Activated T-cell treated with anti-CD3 and anti-CD28 coated beads, Interleukin-2, amount 50 U/mL, for 72 hours (primary cell): ENCODE measurements at regions not wholly inside any gene's neighbourhood (a gene's known extent, or its start where the extent isn't known, plus 50 kb on each side); places are given as distances from the start of the nearest gene placed in this dataset.
"Not testable (repeated sequence)": the region's sequence is repeated elsewhere in the genome, so short reads cannot be mapped to it uniquely, and the experiment has no call there.

Experiments used
- ATAC-seq, 2 donors: fragments of 150-1000 bp; cut with Tn5 transposase; replicated peaks in 1 of 2; 2 replicates each; pipeline ENCODE4 v1.10.0; 2021; ENCODE audit warnings: moderate library complexity in 2 of 2, mild to moderate bottlenecking in 1 of 2
- DNase-seq, 2 donors: peaks; one replicate each; pipeline ENCODE4 v3.0.0; 2021 to 2022; ENCODE audit warnings: mixed read lengths in 1 of 2
- H3K27ac Mint-ChIP-seq: one replicate; pipeline ENCODE4 v1.8.0; 2022; ENCODE audit warnings: mild to moderate bottlenecking, moderate library complexity, mixed read lengths
- H3K27me3 Mint-ChIP-seq: one replicate; pipeline ENCODE4 v1.8.0; 2022; ENCODE audit warnings: low read depth, mixed read lengths
- H3K36me3 Mint-ChIP-seq, 2 donors: one replicate each; pipeline ENCODE4 v1.8.0; 2022; ENCODE audit warnings: mixed read lengths in 2 of 2, mild to moderate bottlenecking in 1 of 2; ENCODE audit not compliant: insufficient read depth in 2 of 2
- H3K4me1 Mint-ChIP-seq: one replicate; pipeline ENCODE4 v1.8.0; 2022; ENCODE audit warnings: low read depth, mixed read lengths
- H3K4me3 Mint-ChIP-seq, 2 donors: one replicate each; pipeline ENCODE4 v1.8.0; 2022; ENCODE audit warnings: mild to moderate bottlenecking in 2 of 2, mixed read lengths in 2 of 2, moderate library complexity in 2 of 2
- H3K9me3 Mint-ChIP-seq, 2 donors: one replicate each; pipeline ENCODE4 v1.8.0; 2022; ENCODE audit warnings: mixed read lengths in 2 of 2

- Mint-ChIP-seq H3K36me3 (peaks cover 5 to 9% of the 10 kb centered on the region in 2 donors), H3K4me1 (no peaks in the 10 kb centered on the region), H3K9me3 (peaks cover 17 to 20% of the 10 kb centered on the region in 2 donors), H3K4me3 (no peak overlapping the region), H3K27me3 (no peaks in the 10 kb centered on the region), H3K27ac (no peak overlapping the region)
- ATAC-seq (no peak), DNase-seq (no peak)
These were observed 316.3 kb upstream of the MEF2C start for GRCh38 chr5:89199306-89199705.

- no peaks in the 10 kb centered on the region for H3K36me3 Mint-ChIP-seq
- ATAC-seq (no peak), DNase-seq (no peak)
- H3K27me3 Mint-ChIP-seq, result no peaks in the 10 kb centered on the region
- H3K4me1 Mint-ChIP-seq, result no peaks in the 10 kb centered on the region
- H3K27ac Mint-ChIP-seq, result no peak overlapping the region
- H3K9me3 Mint-ChIP-seq, result peaks cover 3 to 4% of the 10 kb centered on the region in 2 donors
- H3K4me3 Mint-ChIP-seq, result no peak overlapping the region
These were observed 308.4 kb upstream of the MEF2C start for GRCh38 chr5:89191374-89191773.

- no peaks in the 10 kb centered on the region for H3K27me3 Mint-ChIP-seq
- no peak for DNase-seq
- H3K4me3 Mint-ChIP-seq, result no peak overlapping the region
- H3K27ac Mint-ChIP-seq, result no peak overlapping the region
- H3K9me3 Mint-ChIP-seq, result peaks cover 3 to 4% of the 10 kb centered on the region in 2 donors
- H3K4me1 Mint-ChIP-seq, result no peaks in the 10 kb centered on the region
- H3K36me3 Mint-ChIP-seq, result no peaks in the 10 kb centered on the region
- no peak for ATAC-seq
These were observed 307.7 kb upstream of the MEF2C start for GRCh38 chr5:89190515-89191265.

GRCh38 chr5:89187883-89188465 lies 305.0 kb upstream of the MEF2C start:
- Mint-ChIP-seq H3K4me1 (no peaks in the 10 kb centered on the region), H3K27ac (no peak overlapping the region), H3K36me3 (no peaks in the 10 kb centered on the region), H3K27me3 (no peaks in the 10 kb centered on the region), H3K9me3 (peaks cover 2 to 3% of the 10 kb centered on the region in 2 donors), H3K4me3 (no peak overlapping the region)
- ATAC-seq (no peak), DNase-seq (no peak)

DNA sequence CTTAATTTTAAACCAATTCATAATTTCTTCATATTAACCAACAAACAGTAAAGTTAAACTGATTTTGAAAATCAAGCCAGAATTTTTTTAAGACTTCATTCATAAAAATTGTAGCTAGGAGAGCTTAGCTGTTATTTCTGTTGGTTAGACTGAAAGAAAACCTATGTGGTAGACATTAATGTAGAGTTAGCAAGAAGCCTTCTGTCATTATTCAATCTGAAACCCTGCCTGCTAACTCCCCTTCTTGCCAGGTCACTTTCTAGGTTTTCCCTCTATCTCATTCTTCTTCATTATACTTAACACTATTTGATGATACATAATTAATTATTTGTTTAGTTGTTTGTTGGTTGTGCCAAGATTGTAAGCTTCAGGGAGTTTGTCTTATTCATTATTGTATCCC lies 304.3 kb upstream of the MEF2C start:
- H3K27ac Mint-ChIP-seq, result no peak overlapping the region
- H3K4me3 Mint-ChIP-seq, result no peak overlapping the region
- H3K9me3 Mint-ChIP-seq, result peaks cover 2 to 3% of the 10 kb centered on the region in 2 donors
- no peak for DNase-seq
- no peak for ATAC-seq
- no peaks in the 10 kb centered on the region for H3K36me3 Mint-ChIP-seq
- no peaks in the 10 kb centered on the region for H3K27me3 Mint-ChIP-seq
- no peaks in the 10 kb centered on the region for H3K4me1 Mint-ChIP-seq

GRCh38 chr5:89181546-89181945 lies 298.6 kb upstream of the MEF2C start:
- ATAC-seq (no peak), DNase-seq (no peak)
- no peak overlapping the region for H3K27ac Mint-ChIP-seq
- no peaks in the 10 kb centered on the region for H3K36me3 Mint-ChIP-seq
- no peaks in the 10 kb centered on the region for H3K4me1 Mint-ChIP-seq
- no peak overlapping the region for H3K4me3 Mint-ChIP-seq
- peaks cover 2% of the 10 kb centered on the region in 2 donors for H3K9me3 Mint-ChIP-seq
- H3K27me3 Mint-ChIP-seq, result no peaks in the 10 kb centered on the region

DNA sequence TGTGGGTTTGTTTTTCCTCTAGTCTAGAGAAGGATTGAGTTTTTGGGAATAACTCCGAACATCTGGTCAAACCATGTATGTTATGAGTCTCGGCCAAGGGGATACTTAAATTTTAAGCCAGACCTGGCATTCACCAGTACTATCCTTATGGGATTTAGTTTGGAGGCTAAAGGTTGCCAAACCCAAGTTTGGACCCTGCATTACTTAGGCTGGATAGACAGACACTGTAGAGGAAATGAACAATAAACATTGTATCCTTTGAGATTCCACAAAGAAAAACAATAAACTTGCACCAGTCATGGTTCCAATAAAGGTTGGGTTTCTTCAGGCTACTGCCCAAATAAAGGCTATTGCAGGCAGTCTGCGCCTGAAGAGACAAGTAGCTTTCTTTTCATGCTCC lies 296.7 kb upstream of the MEF2C start:
- no peaks in the 10 kb centered on the region for H3K36me3 Mint-ChIP-seq
- H3K27ac Mint-ChIP-seq, result no peak overlapping the region
- H3K9me3 Mint-ChIP-seq, result peaks cover 2% of the 10 kb centered on the region in 2 donors
- DNase-seq, result no peak
- H3K4me1 Mint-ChIP-seq, result no peaks in the 10 kb centered on the region
- no peak for ATAC-seq
- H3K27me3 Mint-ChIP-seq, result no peaks in the 10 kb centered on the region
- no peak overlapping the region for H3K4me3 Mint-ChIP-seq

DNA sequence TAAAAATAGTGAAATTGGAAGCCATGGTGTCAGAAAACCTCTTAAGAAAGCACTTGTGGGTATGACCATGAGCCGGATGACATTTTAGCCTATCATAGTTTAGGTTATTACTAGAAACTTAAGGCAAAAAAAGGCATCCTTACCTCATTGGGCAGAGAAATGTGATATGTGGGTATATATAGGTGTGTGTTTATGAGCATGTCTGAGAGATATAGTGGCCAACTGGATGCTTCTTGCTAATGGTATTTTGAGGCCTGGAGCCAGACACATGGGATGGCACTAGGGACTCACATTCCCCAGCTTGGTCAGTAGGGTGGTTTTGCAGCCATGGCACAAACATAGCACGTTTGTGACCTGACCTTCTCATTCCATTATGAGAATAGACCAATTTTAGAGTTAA lies 295.6 kb upstream of the MEF2C start:
- H3K27ac Mint-ChIP-seq, result no peak overlapping the region

GRCh38 chr5:89173528-89173927 lies 290.5 kb upstream of the MEF2C start:
- no peak overlapping the region for H3K27ac Mint-ChIP-seq
- H3K36me3 Mint-ChIP-seq, result no peaks in the 10 kb centered on the region
- H3K9me3 Mint-ChIP-seq, result peaks cover 0 to 2% of the 10 kb centered on the region in 2 donors
- no peaks in the 10 kb centered on the region for H3K4me1 Mint-ChIP-seq
- H3K27me3 Mint-ChIP-seq, result no peaks in the 10 kb centered on the region
- no peak overlapping the region for H3K4me3 Mint-ChIP-seq
- ATAC-seq, result no peak
- DNase-seq, result no peak

More for the DNA sequence above, 295.6 kb upstream of the MEF2C start:
- no peak for DNase-seq
- H3K27me3 Mint-ChIP-seq, result no peaks in the 10 kb centered on the region
- H3K4me1 Mint-ChIP-seq, result no peaks in the 10 kb centered on the region
- H3K9me3 Mint-ChIP-seq, result no peaks in the 10 kb centered on the region
- no peak overlapping the region for H3K4me3 Mint-ChIP-seq
- ATAC-seq, result no peak
- H3K36me3 Mint-ChIP-seq, result no peaks in the 10 kb centered on the region

- Mint-ChIP-seq H3K4me3 (no peak overlapping the region), H3K4me1 (no peaks in the 10 kb centered on the region), H3K27ac (no peak overlapping the region), H3K36me3 (no peaks in the 10 kb centered on the region), H3K9me3 (peaks cover 3 to 5% of the 10 kb centered on the region in 2 donors), H3K27me3 (no peaks in the 10 kb centered on the region)
- ATAC-seq (no peak), DNase-seq (no peak)
These were observed 285.8 kb upstream of the MEF2C start for GRCh38 chr5:89168766-89169165.

DNA sequence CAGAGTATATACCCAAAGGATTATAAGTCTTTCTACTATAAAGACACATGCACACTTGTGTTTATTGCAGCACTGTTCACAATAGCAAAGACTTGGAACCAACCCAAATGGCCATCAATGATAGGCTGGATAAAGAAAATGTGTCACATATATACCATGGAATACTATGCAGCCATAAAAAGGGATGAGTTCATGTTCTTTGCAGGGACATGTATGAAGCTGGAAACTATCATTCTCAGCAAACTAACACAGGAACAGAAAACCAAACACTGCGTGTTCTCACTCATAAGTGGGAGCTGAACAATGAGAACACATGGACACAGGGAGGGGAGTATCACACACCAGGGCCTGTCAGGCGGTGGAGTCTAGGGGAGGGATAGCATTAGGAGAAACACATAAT lies 281.7 kb upstream of the MEF2C start:
- H3K27ac Mint-ChIP-seq, DNase-seq, H3K4me3 Mint-ChIP-seq, H3K4me1 Mint-ChIP-seq, H3K27me3 Mint-ChIP-seq, ATAC-seq, H3K36me3 Mint-ChIP-seq: not testable (repeated sequence)
- H3K9me3 Mint-ChIP-seq, result peaks cover 9 to 13% of the 10 kb centered on the region in 2 donors

DNA sequence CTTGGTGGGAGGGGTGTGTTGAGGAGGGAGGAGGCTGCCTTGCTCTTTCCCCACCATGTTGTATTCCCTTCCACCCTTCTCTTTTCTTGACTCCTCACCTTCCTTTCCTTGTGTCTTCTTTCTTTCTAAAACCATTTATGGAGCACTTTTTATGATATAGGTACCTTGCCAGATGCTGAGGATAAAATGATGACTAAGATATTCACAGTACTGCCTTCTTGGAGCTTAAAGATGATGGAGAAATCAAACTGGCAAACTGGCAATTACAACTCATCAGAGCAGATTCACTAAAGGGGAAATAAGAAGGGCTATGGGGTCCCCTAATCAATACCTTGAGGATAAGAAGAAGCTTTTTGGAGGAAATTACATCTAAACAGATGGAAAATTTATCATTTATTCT lies 273.2 kb upstream of the MEF2C start:
- no peak for ATAC-seq
- H3K36me3 Mint-ChIP-seq, result no peaks in the 10 kb centered on the region
- H3K4me3 Mint-ChIP-seq, result no peak overlapping the region
- peaks cover 2 to 6% of the 10 kb centered on the region in 2 donors for H3K9me3 Mint-ChIP-seq
- no peak for DNase-seq
- H3K4me1 Mint-ChIP-seq, result no peaks in the 10 kb centered on the region
- no peaks in the 10 kb centered on the region for H3K27me3 Mint-ChIP-seq
- no peak overlapping the region for H3K27ac Mint-ChIP-seq

- no peaks in the 10 kb centered on the region for H3K36me3 Mint-ChIP-seq
These were observed 264.0 kb upstream of the MEF2C start for GRCh38 chr5:89147031-89147430.

GRCh38 chr5:89137148-89137547 lies 254.2 kb upstream of the MEF2C start:
- H3K4me1 Mint-ChIP-seq, result no peaks in the 10 kb centered on the region
- H3K9me3 Mint-ChIP-seq, result peaks cover 0 to 8% of the 10 kb centered on the region in 2 donors
- H3K27ac Mint-ChIP-seq, result no peak overlapping the region
- ATAC-seq (no peak), DNase-seq (no peak)
- no peaks in the 10 kb centered on the region for H3K36me3 Mint-ChIP-seq
- H3K4me3 Mint-ChIP-seq, result no peak overlapping the region
- H3K27me3 Mint-ChIP-seq, result peaks cover 7% of the 10 kb centered on the region

More at GRCh38 chr5:89147031-89147430, 264.0 kb upstream of the MEF2C start:
- Mint-ChIP-seq H3K9me3 (peaks cover 2 to 4% of the 10 kb centered on the region in 2 donors), H3K27ac (no peak overlapping the region), H3K27me3 (no peaks in the 10 kb centered on the region), H3K4me3 (no peak overlapping the region), H3K4me1 (no peaks in the 10 kb centered on the region)
- DNase-seq (no peak), ATAC-seq (no peak)
